OCI-LY1 (cell line): ENCODE measurements at regions not wholly inside any gene's neighbourhood (a gene's known extent, or its start where the extent isn't known, plus 50 kb on each side); places are given as distances from the start of the nearest gene placed in this dataset.

Experiments
- EZH2 ChIP-seq: fragments of 200-600 bp; sonication (generic), shearing (Covaris generic); IDR thresholded peaks from 2 replicates; pipeline ENCODE4 v1.8.0; 2017; ENCODE audit warnings: borderline replicate concordance, mixed run types, mild to moderate bottlenecking, antibody characterized with exemption, low read length, moderate library complexity, mixed read lengths
- TF ChIP-seq, protein P1 (sequence below): fragments of 200-600 bp; sonication (generic), shearing (Covaris generic); IDR thresholded peaks from 2 replicates; pipeline ENCODE4 v1.5.1; 2017; ENCODE audit warnings: mild to moderate bottlenecking, antibody characterized with exemption, low read length, moderate library complexity, mixed read lengths

- TF ChIP-seq, protein P1, sequence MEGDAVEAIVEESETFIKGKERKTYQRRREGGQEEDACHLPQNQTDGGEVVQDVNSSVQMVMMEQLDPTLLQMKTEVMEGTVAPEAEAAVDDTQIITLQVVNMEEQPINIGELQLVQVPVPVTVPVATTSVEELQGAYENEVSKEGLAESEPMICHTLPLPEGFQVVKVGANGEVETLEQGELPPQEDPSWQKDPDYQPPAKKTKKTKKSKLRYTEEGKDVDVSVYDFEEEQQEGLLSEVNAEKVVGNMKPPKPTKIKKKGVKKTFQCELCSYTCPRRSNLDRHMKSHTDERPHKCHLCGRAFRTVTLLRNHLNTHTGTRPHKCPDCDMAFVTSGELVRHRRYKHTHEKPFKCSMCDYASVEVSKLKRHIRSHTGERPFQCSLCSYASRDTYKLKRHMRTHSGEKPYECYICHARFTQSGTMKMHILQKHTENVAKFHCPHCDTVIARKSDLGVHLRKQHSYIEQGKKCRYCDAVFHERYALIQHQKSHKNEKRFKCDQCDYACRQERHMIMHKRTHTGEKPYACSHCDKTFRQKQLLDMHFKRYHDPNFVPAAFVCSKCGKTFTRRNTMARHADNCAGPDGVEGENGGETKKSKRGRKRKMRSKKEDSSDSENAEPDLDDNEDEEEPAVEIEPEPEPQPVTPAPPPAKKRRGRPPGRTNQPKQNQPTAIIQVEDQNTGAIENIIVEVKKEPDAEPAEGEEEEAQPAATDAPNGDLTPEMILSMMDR: no peak
- no peak for TF ChIP-seq EZH2
Observed at GRCh38 chr7:80054356-80054755, 80.3 kb upstream of the GNAI1 start.
